Testis (tissue), 2 donors: ENCODE measurements at regions not wholly inside any gene's neighbourhood (a gene's known extent, or its start where the extent isn't known, plus 50 kb on each side); places are given as distances from the start of the nearest gene placed in this dataset.

Experiments used
- CTCF ChIP-seq, 3 experiments: fragments of 450-650 bp in 2 of 3; fragments of 200-600 bp in 1 of 3; sonication (generic) in 1 of 3; IDR thresholded peaks; one replicate each; pipeline ENCODE4 v1.5.1; 2016 to 2019; ENCODE audit warnings: antibody characterized with exemption in 3 of 3, mild to moderate bottlenecking in 2 of 3, moderate library complexity in 1 of 3
- POLR2A ChIP-seq: fragments of 450-650 bp; IDR thresholded peaks from one replicate; pipeline ENCODE4 v1.6.1; 2017; ENCODE audit warnings: antibody characterized with exemption, mild to moderate bottlenecking, moderate library complexity

GRCh38 chr17:27218041-27218440 lies 75.9 kb upstream of the WSB1 start:
- TF ChIP-seq CTCF (IDR thresholded peaks at IDR 0.05) (no peak), POLR2A (no peak)
